Colonic mucosa (tissue), 4 donors: ENCODE measurements at regions not wholly inside any gene's neighbourhood (a gene's known extent, or its start where the extent isn't known, plus 50 kb on each side); places are given as distances from the start of the nearest gene placed in this dataset.

Experiments used
- DNase-seq: peaks from one replicate; pipeline ENCODE4 v3.0.0-alpha.2; 2020
- H3K27ac ChIP-seq: fragments of 200-600 bp; one replicate; pipeline ENCODE4 v1.8.0; 2021
- H3K27me3 ChIP-seq: fragments of 200-600 bp; one replicate; pipeline ENCODE4 v1.8.0; 2021
- H3K36me3 ChIP-seq: fragments of 200-600 bp; one replicate; pipeline ENCODE4 v1.8.0; 2021
- H3K4me1 ChIP-seq: fragments of 200-600 bp; one replicate; pipeline ENCODE4 v1.8.0; 2021; ENCODE audit warnings: mild to moderate bottlenecking
- H3K4me3 ChIP-seq: fragments of 200-600 bp; one replicate; pipeline ENCODE4 v1.8.0; 2021
- H3K9ac ChIP-seq, 2 donors: one replicate each; pipeline ENCODE4 v1.7.0; 2013; ENCODE audit warnings: control low read depth in 2 of 2, low read depth in 2 of 2, low read length in 2 of 2
- H3K9me3 ChIP-seq: fragments of 200-600 bp; one replicate; pipeline ENCODE4 v1.8.0; 2021
- CTCF ChIP-seq: fragments of 200-600 bp; IDR thresholded peaks from one replicate; pipeline ENCODE4 v1.8.0; 2022; ENCODE audit warnings: antibody characterized with exemption, mild to moderate bottlenecking
- intact Hi-C: fragments of 100-400 bp; cut with DNase I; formaldehyde crosslinking; loops from one replicate; pipeline ENCODE4 v1.14.1; 2022
- donor health status: healthy.
- donor health status: DM: no; HTN: no; CAD: no.
- donor health status: DM: no; HTN: no; CAD: no.

GRCh38 chr6:129778793-129779192 lies 68.8 kb upstream of the ARHGAP18 start:
- H3K4me3 ChIP-seq = no peak overlapping the region
- no peaks in the 10 kb centered on the region for H3K4me1 ChIP-seq
- H3K27me3 ChIP-seq = no peaks in the 10 kb centered on the region
- TF ChIP-seq CTCF = no peak
- no peaks in the 10 kb centered on the region for H3K9me3 ChIP-seq
- H3K9ac ChIP-seq = no peak overlapping the region
- no peak for DNase-seq
- intact Hi-C loops = loop anchor here (10.0 kb wide), 1 partner anchor 236 kb away; the partner anchor contains the start of gene L3MBTL3
- no peaks in the 10 kb centered on the region for H3K36me3 ChIP-seq
- H3K27ac ChIP-seq = no peak overlapping the region

- no peak for TF ChIP-seq CTCF
- intact Hi-C loops = loop anchor here (10.0 kb wide), 1 partner anchor 237 kb away; the partner anchor contains the start of gene L3MBTL3
- Histone ChIP-seq H3K36me3 (no peaks in the 10 kb centered on the region), H3K4me1 (no peaks in the 10 kb centered on the region), H3K27me3 (no peaks in the 10 kb centered on the region), H3K9ac (no peak overlapping the region), H3K4me3 (no peak overlapping the region), H3K9me3 (no peaks in the 10 kb centered on the region), H3K27ac (no peak overlapping the region)
- no peak for DNase-seq
These were observed 67.4 kb upstream of the ARHGAP18 start for GRCh38 chr6:129777371-129777770.

- no peak overlapping the region for H3K4me3 ChIP-seq
- no peak for DNase-seq
- no peak overlapping the region for H3K27ac ChIP-seq
- H3K4me1 ChIP-seq = no peaks in the 10 kb centered on the region
- no peaks in the 10 kb centered on the region for H3K27me3 ChIP-seq
- no peak overlapping the region for H3K9ac ChIP-seq
- intact Hi-C loops = loop anchor here (10.0 kb wide), 1 partner anchor 238 kb away; the partner anchor contains the start of gene L3MBTL3
- no peaks in the 10 kb centered on the region for H3K9me3 ChIP-seq
- H3K36me3 ChIP-seq = no peaks in the 10 kb centered on the region
- TF ChIP-seq CTCF = no peak
These were observed 66.8 kb upstream of the ARHGAP18 start for GRCh38 chr6:129776542-129777330.

GRCh38 chr6:129774697-129775447 lies 64.9 kb upstream of the ARHGAP18 start:
- intact Hi-C loops = loop anchor here (10.0 kb wide), 1 partner anchor 240 kb away; the partner anchor contains the start of gene L3MBTL3
- Histone ChIP-seq H3K4me3 (no peak overlapping the region), H3K27me3 (no peaks in the 10 kb centered on the region), H3K27ac (no peak overlapping the region), H3K4me1 (no peaks in the 10 kb centered on the region), H3K9me3 (no peaks in the 10 kb centered on the region), H3K9ac (no peak overlapping the region), H3K36me3 (no peaks in the 10 kb centered on the region)
- TF ChIP-seq CTCF = peak; percentile 92
- peak; percentile 86 for DNase-seq

- TF ChIP-seq CTCF = no peak
- H3K9ac ChIP-seq = no peak overlapping the region
- intact Hi-C loops = loop anchor here (10.0 kb wide), 1 partner anchor 241 kb away; the partner anchor contains the start of gene L3MBTL3
- H3K4me1 ChIP-seq = no peaks in the 10 kb centered on the region
- no peaks in the 10 kb centered on the region for H3K9me3 ChIP-seq
- DNase-seq = no peak
- H3K4me3 ChIP-seq = no peak overlapping the region
- no peaks in the 10 kb centered on the region for H3K27me3 ChIP-seq
- H3K36me3 ChIP-seq = no peaks in the 10 kb centered on the region
- no peak overlapping the region for H3K27ac ChIP-seq
These were observed 63.3 kb upstream of the ARHGAP18 start for GRCh38 chr6:129773304-129773703.
